ENCODE measurements at regions not wholly inside any gene's neighbourhood (a gene's known extent, or its start where the extent isn't known, plus 50 kb on each side); places are given as distances from the start of the nearest gene placed in this dataset.

- TF ChIP-seq CTCF (IDR thresholded peaks at IDR 0.05) (no peak), EP300 (IDR thresholded peaks at IDR 0.05) (no peak), POLR2A (IDR thresholded peaks at IDR 0.05) (no peak)
Observed at GRCh38 chr7:145957160-145957890, 159.3 kb upstream of the CNTNAP2 start.
